Loucy (cell line): ENCODE measurements at regions not wholly inside any gene's neighbourhood (a gene's known extent, or its start where the extent isn't known, plus 50 kb on each side); places are given as distances from the start of the nearest gene placed in this dataset.

ENCODE experiments used
- H2AFZ ChIP-seq: fragments of 200-600 bp; sonication (generic); 2 replicates; pipeline ENCODE4 v1.6.0; 2016; ENCODE audit warnings: antibody characterized with exemption, mild to moderate bottlenecking, low read length, moderate library complexity
- H3F3A ChIP-seq: fragments of 200-600 bp; 2 replicates; pipeline ENCODE4 v1.6.0; 2016; ENCODE audit warnings: antibody characterized with exemption, low read depth, mild to moderate bottlenecking
- H3K27me3 ChIP-seq: fragments of 200-600 bp; sonication (generic); 2 replicates; pipeline ENCODE4 v1.6.1; 2014; ENCODE audit warnings: low read length, mild to moderate bottlenecking; ENCODE audit not compliant: insufficient read depth, poor library complexity, severe bottlenecking
- H3K36me3 ChIP-seq: fragments of 200-600 bp; sonication (generic); 2 replicates; pipeline ENCODE4 v1.6.1; 2016; ENCODE audit warnings: low read length; ENCODE audit not compliant: insufficient read depth
- H3K4me1 ChIP-seq: fragments of 200-600 bp; sonication (generic); 2 replicates; pipeline ENCODE4 v1.5.1; 2014; ENCODE audit warnings: low read length, mild to moderate bottlenecking; ENCODE audit not compliant: insufficient read depth, poor library complexity, severe bottlenecking
- H3K4me2 ChIP-seq: fragments of 200-600 bp; sonication (generic); 2 replicates; pipeline ENCODE4 v1.6.0; 2014; ENCODE audit warnings: antibody characterized with exemption, low read length, low read depth, mild to moderate bottlenecking; ENCODE audit not compliant: poor library complexity, severe bottlenecking
- H3K4me3 ChIP-seq: fragments of 200-600 bp; sonication (generic); 2 replicates; pipeline ENCODE4 v1.5.1; 2014; ENCODE audit warnings: low read length, mild to moderate bottlenecking, mixed read lengths; ENCODE audit not compliant: poor library complexity, severe bottlenecking
- H3K79me2 ChIP-seq: fragments of 200-600 bp; sonication (generic); 2 replicates; pipeline ENCODE4 v1.6.1; 2014; ENCODE audit warnings: low read length; ENCODE audit not compliant: insufficient read depth
- H3K9ac ChIP-seq: fragments of 200-600 bp; sonication (generic); 2 replicates; pipeline ENCODE4 v1.6.0; 2014; ENCODE audit warnings: mild to moderate bottlenecking, low read depth, low read length, moderate library complexity; ENCODE audit not compliant: poor library complexity, severe bottlenecking
- H3K9me2 ChIP-seq: fragments of 200-600 bp; sonication (generic); replicated peaks from 2 replicates; pipeline ENCODE4 v1.6.1; 2016; ENCODE audit warnings: low read depth, low read length, mixed read lengths
- H3K9me3 ChIP-seq: fragments of 200-600 bp; sonication (generic); 2 replicates; pipeline ENCODE4 v1.6.1; 2014; ENCODE audit warnings: mild to moderate bottlenecking, antibody characterized with exemption, low read length, low read depth; ENCODE audit not compliant: insufficient read depth
- H4K20me1 ChIP-seq: fragments of 200-600 bp; sonication (generic); 2 replicates; pipeline ENCODE4 v1.6.0; 2014; ENCODE audit warnings: antibody characterized with exemption, low read length, mild to moderate bottlenecking; ENCODE audit not compliant: insufficient read depth, poor library complexity, severe bottlenecking
- EZH2phosphoT487 ChIP-seq: fragments of 200-600 bp; IDR thresholded peaks from 2 replicates; pipeline ENCODE4 v1.6.1; 2018; ENCODE audit warnings: antibody characterized with exemption, mild to moderate bottlenecking, moderate library complexity, borderline replicate concordance
- TF ChIP-seq, protein P1 (sequence below): fragments of 200-600 bp; sonication (generic); conservative IDR thresholded peaks from 2 replicates; pipeline ENCODE4 v1.5.1; 2014; ENCODE audit warnings: mild to moderate bottlenecking, antibody characterized with exemption, low read length

DNA sequence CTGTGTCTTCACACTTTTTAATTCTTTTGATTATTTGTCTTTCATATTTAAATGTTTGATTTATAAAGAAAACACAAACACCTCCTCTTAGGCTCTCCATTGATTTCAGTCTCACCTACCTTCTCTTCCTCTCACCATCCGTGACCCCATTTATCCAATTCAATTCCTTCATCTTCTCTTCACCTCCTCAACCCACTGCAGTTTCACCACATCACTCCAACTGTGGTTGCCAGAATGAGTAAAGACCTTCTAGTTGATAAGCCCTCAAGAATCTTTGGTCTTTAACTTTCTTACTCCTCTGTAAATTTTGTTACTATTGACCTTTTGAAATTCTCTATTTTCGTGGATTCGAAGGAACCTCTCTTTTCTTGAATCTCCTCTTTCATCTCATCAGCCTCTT lies 260.7 kb downstream of the CHRM3 start:
- H3K4me3 ChIP-seq, result no peak overlapping the region
- TF ChIP-seq EZH2phosphoT487, result no peak
- TF ChIP-seq, protein P1, sequence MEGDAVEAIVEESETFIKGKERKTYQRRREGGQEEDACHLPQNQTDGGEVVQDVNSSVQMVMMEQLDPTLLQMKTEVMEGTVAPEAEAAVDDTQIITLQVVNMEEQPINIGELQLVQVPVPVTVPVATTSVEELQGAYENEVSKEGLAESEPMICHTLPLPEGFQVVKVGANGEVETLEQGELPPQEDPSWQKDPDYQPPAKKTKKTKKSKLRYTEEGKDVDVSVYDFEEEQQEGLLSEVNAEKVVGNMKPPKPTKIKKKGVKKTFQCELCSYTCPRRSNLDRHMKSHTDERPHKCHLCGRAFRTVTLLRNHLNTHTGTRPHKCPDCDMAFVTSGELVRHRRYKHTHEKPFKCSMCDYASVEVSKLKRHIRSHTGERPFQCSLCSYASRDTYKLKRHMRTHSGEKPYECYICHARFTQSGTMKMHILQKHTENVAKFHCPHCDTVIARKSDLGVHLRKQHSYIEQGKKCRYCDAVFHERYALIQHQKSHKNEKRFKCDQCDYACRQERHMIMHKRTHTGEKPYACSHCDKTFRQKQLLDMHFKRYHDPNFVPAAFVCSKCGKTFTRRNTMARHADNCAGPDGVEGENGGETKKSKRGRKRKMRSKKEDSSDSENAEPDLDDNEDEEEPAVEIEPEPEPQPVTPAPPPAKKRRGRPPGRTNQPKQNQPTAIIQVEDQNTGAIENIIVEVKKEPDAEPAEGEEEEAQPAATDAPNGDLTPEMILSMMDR, result no peak
- no peaks in the 10 kb centered on the region for H3K9me2 ChIP-seq
- H3K79me2 ChIP-seq, result no peaks in the 10 kb centered on the region
- no peaks in the 10 kb centered on the region for H3K9me3 ChIP-seq
- H3K36me3 ChIP-seq, result no peaks in the 10 kb centered on the region
- no peaks in the 10 kb centered on the region for H3K27me3 ChIP-seq
- H3F3A ChIP-seq, result no peaks in the 10 kb centered on the region
- H3K4me2 ChIP-seq, result no peak overlapping the region
- no peak overlapping the region for H2AFZ ChIP-seq
- H3K9ac ChIP-seq, result no peak overlapping the region
- H4K20me1 ChIP-seq, result no peaks in the 10 kb centered on the region
- no peaks in the 10 kb centered on the region for H3K4me1 ChIP-seq

DNA sequence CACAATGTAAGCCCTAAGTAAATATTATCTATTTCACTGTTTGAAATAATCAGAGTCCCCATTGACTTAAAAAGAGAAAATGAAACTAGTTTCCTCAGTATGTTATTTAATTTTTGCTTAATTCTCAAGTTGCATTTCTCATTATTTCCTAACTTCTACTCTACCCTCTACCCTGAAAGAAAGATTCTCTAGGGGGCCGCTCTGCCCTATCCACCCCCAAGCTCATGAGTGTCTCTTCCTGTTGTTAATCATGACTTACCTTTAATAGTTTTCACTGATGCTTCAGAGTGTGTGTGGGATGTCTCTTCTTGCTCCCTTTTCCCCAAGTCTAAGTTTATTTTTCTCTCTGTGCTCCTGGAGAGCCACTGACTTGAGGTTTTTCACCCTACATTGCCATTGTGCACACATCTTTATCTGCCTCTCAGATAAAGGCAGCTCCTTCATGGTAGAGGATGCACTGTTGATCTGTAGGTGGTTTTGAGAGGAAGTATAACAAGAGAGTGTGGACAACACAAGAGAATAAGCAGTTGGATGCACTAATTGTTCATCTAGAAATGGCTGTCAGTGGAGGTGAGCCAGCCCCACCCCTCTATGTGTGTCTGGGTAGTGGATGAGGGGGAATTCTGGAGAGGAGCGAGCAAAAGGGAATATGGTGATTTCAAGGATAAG lies 261.7 kb downstream of the CHRM3 start:
- Histone ChIP-seq H3K4me1 (no peaks in the 10 kb centered on the region), H3K9ac (no peak overlapping the region), H3K36me3 (no peaks in the 10 kb centered on the region), H3K9me3 (no peaks in the 10 kb centered on the region), H3K9me2 (no peaks in the 10 kb centered on the region), H3K79me2 (no peaks in the 10 kb centered on the region), H4K20me1 (no peaks in the 10 kb centered on the region), H3K4me3 (no peak overlapping the region), H3K4me2 (no peak overlapping the region), H3F3A (no peaks in the 10 kb centered on the region), H3K27me3 (no peaks in the 10 kb centered on the region), H2AFZ (no peak overlapping the region)
- TF ChIP-seq EZH2phosphoT487, result no peak
- TF ChIP-seq, protein P1, result no peak

DNA sequence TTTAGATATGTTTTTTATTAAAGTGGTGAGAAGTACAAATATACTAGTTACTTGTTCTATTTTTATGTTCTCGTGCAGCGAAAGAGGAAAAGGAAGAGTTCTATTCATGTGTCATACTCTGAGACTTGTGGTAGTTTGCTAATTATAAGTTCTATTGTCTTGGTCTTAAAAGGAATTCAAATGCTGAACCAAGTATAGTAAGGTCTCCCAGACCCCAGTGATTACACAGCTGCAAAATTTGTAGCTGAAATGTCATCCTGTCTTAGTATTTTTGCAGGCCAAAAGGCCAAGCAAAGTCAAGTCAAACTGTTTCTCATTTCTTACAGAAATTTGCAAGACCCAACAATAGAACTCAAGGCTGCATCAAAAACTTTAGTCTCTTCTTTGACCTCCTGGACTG lies 268.7 kb downstream of the CHRM3 start:
- no peaks in the 10 kb centered on the region; the same call in 1 of the 2 replicates for H3K9me3 ChIP-seq

More for the DNA sequence above, 268.7 kb downstream of the CHRM3 start:
- H3K4me1 ChIP-seq, result no peaks in the 10 kb centered on the region
- no peaks in the 10 kb centered on the region for H3K79me2 ChIP-seq
- H3K27me3 ChIP-seq, result no peaks in the 10 kb centered on the region
- no peaks in the 10 kb centered on the region for H3K9me2 ChIP-seq
- no peak overlapping the region for H3K4me2 ChIP-seq
- H3K9ac ChIP-seq, result no peak overlapping the region
- no peak overlapping the region for H3K4me3 ChIP-seq
- H3K36me3 ChIP-seq, result no peaks in the 10 kb centered on the region
- H4K20me1 ChIP-seq, result no peaks in the 10 kb centered on the region
- H2AFZ ChIP-seq, result no peak overlapping the region
- TF ChIP-seq, protein P1, result no peak
- TF ChIP-seq EZH2phosphoT487, result no peak
- H3F3A ChIP-seq, result no peaks in the 10 kb centered on the region
